ENCODE measurements at regions not wholly inside any gene's neighbourhood (a gene's known extent, or its start where the extent isn't known, plus 50 kb on each side); places are given as distances from the start of the nearest gene placed in this dataset.

DNA sequence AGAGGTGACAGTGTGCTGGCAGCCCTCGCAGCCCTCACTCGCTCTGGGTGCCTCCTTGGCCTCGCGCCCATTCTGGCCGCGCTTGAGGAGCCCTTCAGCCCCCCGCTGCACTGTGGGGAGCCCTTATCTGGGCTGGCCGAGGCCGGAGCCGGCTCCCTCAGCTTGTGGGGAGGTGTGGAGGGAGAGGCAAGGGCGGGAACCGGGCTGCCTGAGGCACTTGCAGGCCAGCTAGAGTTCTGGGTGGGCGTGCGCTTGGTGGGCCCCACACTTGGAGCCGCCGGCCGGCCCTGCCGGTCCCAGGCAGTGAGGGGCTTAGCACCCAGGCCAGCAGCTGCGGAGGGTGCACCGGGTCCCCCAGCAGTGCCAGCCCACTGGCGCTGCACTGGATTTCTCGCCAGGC, 1480.9 kb upstream of the SLC39A10 start:
- DNase-seq, result no peak

GRCh38 chr2:194166818-194167217, 1490.2 kb upstream of the SLC39A10 start:
- peak; percentile 1 for DNase-seq

DNA sequence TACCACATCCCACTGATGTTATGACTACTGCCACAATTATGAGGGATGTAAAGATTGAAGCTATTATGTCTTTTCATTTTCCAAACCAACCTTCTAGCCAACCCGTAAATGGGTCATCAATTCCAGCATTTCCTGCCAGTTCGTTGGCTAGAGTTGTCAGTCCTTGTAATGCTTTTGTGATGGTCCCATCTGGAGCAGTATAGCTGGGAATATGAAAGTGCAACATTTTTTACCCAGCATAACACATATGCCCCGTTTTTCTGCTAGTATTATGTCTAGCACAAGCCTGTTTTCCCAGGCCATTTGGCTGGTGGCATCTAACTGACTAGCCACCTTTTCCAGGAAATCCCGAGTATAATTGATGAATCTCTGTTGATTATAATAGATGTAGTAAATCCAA, 1501.6 kb upstream of the SLC39A10 start:
- DNase-seq, result no peak

DNA sequence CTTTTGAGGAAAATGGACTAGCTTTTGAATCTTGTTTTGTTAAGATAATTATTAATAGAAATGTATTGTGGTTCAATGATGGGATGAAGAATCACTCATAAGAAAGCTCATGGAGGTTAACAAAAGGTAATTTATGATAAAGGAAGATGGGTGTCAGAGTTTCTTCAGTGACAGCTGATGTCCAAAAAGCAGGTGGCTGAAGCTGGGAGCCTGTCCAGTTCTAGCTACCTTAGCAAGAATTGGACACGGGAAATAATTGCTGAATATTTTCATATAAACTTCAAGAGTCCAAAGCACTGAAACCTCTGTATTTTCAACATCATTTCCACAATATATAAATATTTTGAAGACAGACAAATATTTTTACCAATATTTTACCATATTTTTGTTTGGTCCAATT, 1505.8 kb upstream of the SLC39A10 start:
- DNase-seq, result no peak

- no peak for DNase-seq
These were observed 1521.6 kb upstream of the SLC39A10 start for GRCh38 chr2:194135463-194135862.

- DNase-seq, result no peak
These were observed 1528.2 kb upstream of the SLC39A10 start for GRCh38 chr2:194128810-194129209.

DNA sequence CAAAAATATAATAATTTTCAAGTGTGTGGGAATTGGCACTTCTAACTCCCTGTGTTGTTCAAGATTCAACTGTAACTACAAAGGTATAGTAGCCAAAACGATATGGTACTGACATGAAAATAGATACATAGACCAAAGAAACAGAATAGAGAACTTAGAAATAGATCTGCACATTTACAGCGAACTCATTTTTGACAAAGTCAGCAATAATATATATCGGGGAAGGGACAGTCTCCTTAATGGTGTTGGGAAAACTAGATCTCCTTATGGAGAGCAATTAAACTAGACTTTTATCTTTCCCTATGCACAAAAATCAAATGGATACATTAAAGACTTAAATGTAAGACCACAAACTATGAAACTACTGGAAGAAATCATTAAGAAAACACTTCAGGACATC, 1530.6 kb upstream of the SLC39A10 start:
- DNase-seq, result no peak

DNA sequence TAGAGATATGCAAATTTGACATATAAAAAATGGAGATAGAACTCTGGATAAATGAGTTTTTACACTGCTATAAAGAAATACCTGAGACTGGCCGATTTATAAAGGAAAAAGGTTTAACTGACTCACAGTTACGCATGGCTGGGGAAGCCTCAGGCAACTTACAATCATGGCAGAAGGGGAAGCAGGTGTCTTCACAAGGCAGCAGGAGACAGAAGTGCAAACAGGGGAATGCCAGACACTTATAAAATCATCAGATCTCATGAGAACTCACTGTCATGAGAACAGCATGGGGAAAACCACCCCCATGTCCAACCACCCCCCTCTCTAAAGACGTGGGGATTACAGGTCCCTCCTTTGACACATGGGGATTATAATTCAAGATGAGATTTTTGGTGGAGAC, 1540.2 kb upstream of the SLC39A10 start:
- DNase-seq, result no peak

DNA sequence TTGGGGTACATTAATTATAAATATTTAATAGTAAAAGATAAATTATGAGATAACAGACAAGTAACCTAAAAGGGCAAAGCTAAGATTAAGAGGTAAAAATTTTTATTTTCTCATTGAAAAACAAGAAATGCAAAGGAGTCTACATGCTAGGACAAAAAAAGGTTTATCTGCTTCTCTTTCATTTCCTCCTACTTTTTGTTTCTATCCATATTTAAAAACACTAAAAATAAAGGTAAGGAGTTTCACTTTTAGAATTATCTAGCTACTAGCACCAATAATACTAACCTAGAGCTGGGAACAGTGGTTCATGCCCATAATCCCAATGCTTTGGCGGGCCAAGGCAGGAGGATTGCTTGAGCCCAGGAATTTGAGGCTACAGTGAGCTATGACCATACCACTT, 1551.7 kb upstream of the SLC39A10 start:
- no peak for DNase-seq

GRCh38 chr2:194104687-194105086, 1552.3 kb upstream of the SLC39A10 start:
- DNase-seq, result no peak

DNA sequence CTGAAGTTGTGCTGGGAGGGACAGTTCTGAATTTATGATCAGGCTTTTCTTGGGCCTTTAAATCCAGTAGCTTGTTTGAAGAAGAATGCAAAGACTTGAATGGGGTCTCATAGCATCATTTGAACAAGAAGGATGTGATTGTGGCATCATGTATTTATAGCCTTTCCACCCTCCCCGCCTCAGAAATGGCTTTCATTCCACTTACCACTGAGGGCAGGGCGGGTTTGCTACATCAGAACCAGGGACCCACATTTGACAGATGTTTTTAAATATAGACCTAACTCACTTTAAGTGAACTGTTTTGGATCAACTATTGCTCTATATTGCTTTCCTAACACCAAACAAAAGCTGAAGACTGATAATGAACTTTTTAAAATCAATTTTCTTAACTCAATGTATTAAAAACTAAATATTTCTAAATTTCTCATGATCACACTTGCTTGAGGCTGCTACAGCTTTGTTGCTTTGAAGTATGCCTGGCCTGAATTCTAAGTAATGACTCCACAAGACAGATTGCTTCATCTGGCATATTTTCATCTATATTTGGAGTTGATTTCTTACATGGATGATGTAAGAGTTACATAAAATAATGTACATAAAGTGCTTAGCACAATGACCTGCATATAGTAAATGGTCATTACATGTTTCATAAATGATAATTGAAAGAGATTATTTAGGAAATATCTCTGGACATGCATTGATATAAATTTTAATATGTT, 1552.9 kb upstream of the SLC39A10 start:
- no peak for DNase-seq

DNA sequence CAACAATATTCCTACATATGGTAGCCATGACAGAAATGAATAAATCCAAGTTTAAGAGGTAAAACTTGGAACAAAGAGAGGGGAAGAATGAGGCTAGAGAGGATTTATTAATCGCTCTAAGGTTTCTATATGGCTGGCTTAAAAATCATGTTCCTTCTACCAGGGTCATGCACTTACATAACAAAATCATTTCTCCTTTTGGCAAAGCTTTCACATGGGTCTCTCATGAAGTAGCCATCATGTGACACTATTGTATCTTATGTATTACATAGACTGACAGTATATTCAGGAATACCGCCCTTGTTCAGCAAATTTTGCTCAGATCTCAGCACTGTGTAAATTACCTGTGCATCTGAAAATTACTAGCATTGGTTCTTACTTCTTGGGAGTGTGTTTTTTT, 1554.5 kb upstream of the SLC39A10 start:
- no peak for DNase-seq

DNA sequence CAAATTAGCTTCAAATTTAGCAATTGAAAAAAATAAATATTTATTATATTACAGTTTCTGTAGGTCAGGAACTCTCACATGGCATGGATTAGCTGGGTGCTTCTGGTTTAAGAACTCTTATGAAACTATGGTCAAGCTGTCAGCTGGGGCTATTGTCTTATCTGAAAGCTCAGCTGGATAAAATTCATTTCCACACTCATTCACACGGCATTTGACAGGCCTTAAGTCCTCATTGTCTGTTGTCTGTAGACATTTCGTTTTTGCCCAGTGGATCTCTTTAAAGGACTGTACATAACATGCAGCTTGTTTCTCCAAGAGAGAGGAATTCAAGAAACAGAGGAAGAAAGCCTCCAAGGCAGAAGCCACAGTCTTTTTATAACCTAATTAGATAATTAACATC, 1556.8 kb upstream of the SLC39A10 start:
- DNase-seq, result no peak

GRCh38 chr2:194096402-194096801, 1560.6 kb upstream of the SLC39A10 start:
- DNase-seq, result no peak

GRCh38 chr2:194095359-194095758, 1561.7 kb upstream of the SLC39A10 start:
- no peak for DNase-seq

GRCh38 chr2:194090251-194090905, 1566.6 kb upstream of the SLC39A10 start:
- DNase-seq, result no peak

DNA sequence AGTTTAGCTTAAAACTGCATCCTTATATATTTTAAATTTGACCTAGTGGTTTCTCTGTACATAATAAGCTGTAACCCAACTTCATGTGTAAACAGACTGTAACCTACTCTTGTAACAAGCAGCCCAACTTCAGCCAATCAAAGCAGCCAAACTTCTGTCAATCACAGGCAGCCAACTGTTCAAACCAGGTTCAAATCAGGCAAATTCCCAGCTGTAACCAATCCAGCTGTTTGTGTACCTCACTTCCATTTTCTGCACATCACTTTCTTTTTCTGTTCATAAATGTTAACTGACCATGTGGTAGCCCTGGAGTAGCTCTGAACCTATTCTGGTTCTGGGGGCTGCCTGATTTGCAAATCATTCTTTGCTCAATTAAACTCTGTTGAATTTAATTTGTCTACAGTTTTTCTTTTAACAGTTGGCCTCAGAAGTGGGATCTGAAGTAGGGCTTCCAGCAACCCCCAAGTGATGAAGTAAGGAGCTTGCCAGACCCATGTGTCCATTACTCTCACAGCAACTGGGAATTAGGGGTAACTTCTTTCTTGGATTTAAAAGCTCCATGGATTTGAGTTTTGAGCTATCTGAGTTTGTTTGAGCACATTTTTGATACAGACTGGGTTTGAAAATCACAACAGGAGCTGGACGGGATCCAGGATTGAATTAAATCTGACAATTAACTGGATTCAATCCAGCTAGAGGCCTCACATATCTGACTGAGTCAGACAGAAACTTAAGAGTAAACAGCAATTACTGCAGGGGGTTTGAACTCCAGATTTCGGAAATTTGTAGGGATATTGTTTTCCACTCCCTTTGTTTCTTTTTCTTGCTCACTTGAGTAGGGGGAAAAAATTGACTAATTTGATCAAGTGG, 1569.7 kb upstream of the SLC39A10 start:
- no peak for DNase-seq

GRCh38 chr2:194086129-194086528, 1570.9 kb upstream of the SLC39A10 start:
- no peak for DNase-seq

DNA sequence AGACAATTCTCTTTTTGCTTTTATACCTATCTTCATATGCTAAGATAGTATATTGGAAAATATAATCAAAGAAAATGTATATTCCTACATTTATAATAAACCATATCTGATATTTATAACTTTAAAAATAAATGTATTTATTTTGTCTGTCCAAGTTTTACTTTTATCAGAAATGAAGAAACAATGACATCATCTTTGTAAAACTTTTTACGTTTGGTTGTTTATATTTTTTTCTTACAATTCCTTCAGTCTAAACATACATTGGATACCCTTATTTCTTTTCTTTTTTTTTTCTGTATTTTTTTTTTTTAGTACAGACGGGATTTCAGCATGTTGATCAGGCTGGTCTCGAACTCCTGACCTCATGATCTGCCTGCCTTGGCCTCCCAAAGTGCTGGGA, 1577.0 kb upstream of the SLC39A10 start:
- DNase-seq, result no peak

DNA sequence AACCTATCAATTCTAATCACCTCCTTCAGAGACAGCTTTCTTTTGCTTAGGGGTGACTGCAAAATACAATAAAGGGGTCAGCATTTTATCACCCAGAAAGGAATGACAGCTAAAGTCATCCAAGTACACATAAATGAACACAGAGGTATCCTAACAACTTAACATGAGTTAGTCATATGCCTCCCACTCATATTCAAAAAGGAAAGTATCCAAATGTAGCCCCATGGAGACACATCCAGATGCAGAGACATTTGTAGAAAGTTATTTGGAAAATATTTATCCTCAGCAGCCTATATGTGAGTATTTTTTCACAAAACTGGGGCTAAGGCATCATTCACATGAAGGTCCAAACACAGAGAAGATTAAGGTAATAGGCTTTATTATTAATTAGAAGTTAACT, 1579.7 kb upstream of the SLC39A10 start:
- no peak for DNase-seq

DNA sequence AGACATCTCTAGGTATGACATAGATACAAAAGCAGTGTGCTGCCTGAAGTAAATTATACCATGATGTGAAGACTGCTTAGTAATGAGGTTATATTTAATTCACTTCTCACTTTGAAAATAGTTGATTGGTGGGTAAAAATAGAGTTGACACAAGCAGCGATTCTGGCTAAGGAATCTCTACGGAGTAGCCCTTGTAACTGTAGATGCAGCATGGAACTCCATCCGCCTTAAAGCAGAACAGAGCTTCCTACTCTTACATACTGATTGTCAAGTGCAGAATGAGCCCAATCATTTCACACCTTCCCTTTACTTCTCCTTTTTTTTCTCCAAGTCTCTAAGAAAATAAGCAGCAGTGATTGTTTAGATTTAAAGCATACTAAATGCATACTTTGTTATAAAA, 1594.6 kb upstream of the SLC39A10 start:
- no peak for DNase-seq

GRCh38 chr2:194060269-194060668, 1596.8 kb upstream of the SLC39A10 start:
- DNase-seq, result no peak

DNA sequence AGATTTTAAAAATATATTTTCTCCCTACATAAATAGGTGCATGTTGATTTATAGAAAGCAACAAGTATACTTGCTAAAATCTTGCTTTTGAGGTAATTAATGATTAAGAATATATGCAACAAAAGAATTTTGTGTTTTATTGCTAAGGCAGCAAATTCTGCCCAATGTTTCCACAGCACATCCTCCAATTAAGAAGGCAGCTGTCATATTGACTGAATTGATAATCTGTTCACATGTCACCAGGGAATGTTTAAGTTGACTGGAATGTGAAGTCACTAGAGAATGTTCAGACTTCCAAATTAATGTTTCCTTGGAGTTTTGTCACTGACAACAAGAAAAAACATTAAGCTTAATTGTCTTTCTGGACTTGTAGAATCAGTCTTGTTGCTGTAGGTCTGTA, 1602.7 kb upstream of the SLC39A10 start:
- no peak for DNase-seq

DNA sequence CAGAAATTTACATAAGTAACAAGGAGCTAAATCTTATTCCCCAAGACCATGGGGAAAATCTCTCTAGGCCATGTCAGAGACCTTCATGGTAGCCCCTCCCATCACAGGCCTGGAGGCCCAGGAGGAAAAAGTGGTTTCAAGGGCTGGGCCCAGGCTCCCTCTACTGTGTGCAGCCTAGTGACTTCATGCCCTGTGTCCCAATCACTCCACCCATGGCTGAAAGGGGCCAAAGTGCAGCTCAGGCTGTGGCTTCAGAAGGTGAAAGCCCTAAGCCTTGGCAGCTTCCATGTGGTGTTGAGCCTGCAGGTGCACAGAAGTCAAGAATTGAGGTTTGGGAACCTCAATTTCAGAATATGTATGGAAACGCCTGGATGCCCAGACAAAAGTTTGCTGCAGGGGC, 1612.7 kb upstream of the SLC39A10 start:
- no peak for DNase-seq
